LNCAP (cell line): ENCODE measurements at regions not wholly inside any gene's neighbourhood (a gene's known extent, or its start where the extent isn't known, plus 50 kb on each side); places are given as distances from the start of the nearest gene placed in this dataset.

Experiments used
- CTCF ChIP-seq: fragments of 450-650 bp; IDR thresholded peaks from 2 replicates; pipeline ENCODE4 v1.5.1; 2017; ENCODE audit warnings: mild to moderate bottlenecking

- TF ChIP-seq CTCF, result no peak
These were observed 564.3 kb downstream of the GATA3 start for GRCh38 chr10:8618834-8619233.

GRCh38 chr10:8628351-8628750 lies 573.9 kb downstream of the GATA3 start:
- TF ChIP-seq CTCF, result no peak

GRCh38 chr10:8633909-8634308 lies 579.4 kb downstream of the GATA3 start:
- no peak for TF ChIP-seq CTCF

GRCh38 chr10:8636371-8636770 lies 581.9 kb downstream of the GATA3 start:
- no peak for TF ChIP-seq CTCF

GRCh38 chr10:8637640-8638039 lies 583.2 kb downstream of the GATA3 start:
- TF ChIP-seq CTCF, result no peak

- TF ChIP-seq CTCF, result no peak
These were observed 583.7 kb downstream of the GATA3 start for GRCh38 chr10:8638088-8638672.

- no peak for TF ChIP-seq CTCF
These were observed 585.1 kb downstream of the GATA3 start for GRCh38 chr10:8639486-8640185.
